K562 (cell line): ENCODE measurements at regions not wholly inside any gene's neighbourhood (a gene's known extent, or its start where the extent isn't known, plus 50 kb on each side); places are given as distances from the start of the nearest gene placed in this dataset.

Experiments used
- ARNT ChIP-seq, 2 experiments: fragments of 450-650 bp; IDR thresholded peaks; 2 replicates each; pipeline ENCODE4 v1.6.1; 2016; ENCODE audit warnings: mild to moderate bottlenecking in 1 of 2
- CUX1 ChIP-seq: fragments of 200-800 bp; sonication (Bioruptor generic); IDR thresholded peaks from 2 replicates; pipeline ENCODE4 v1.6.1; 2016; ENCODE audit warnings: missing genetic modification characterization, missing compliant biosample characterization
- DNMT1 ChIP-seq: fragments of 450-650 bp; IDR thresholded peaks from 2 replicates; pipeline ENCODE4 v1.6.1; 2016; ENCODE audit warnings: antibody characterized with exemption, mild to moderate bottlenecking
- POLR2A ChIP-seq: fragments of 450-650 bp; conservative IDR thresholded peaks from 2 replicates; pipeline ENCODE4 v1.6.1; 2016

GRCh38 chr3:193863657-193864357 lies 270.8 kb downstream of the OPA1 start:
- no peak for TF ChIP-seq ARNT (IDR thresholded peaks at IDR 0.05)
- no peak for TF ChIP-seq DNMT1
- TF ChIP-seq POLR2A, result no peak
- no peak for TF ChIP-seq CUX1 (CRISPR knock-in tag)
